ENCODE measurements at regions not wholly inside any gene's neighbourhood (a gene's known extent, or its start where the extent isn't known, plus 50 kb on each side); places are given as distances from the start of the nearest gene placed in this dataset.

DNA sequence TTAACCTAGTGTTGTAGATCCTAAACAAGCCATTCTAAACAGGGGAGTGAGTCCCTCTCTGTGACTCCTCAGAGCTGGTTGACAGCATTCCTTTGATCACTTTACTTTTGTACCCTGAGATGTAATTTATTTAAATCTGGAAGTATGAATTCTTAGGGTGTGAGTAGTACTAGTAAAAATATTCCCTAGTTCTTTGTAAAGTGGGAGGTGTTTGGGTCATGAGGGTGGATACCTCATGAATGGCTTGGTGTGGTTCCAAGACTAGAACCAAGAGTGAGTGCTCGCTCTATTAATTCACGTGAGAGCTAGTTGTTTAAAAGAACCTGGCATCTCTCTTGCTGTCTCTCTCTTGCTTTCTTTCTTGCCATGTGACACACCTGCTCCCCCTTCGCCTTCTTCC lies 223.7 kb downstream of the SQOR start (continued):
- TF ChIP-seq CTCF (IDR thresholded peaks at IDR 0.05 in 2 of 3, conservative IDR thresholded peaks at IDR 0.05 in 1 of 3; ENCODE audit: borderline replicate concordance in 1 of 3, insufficient read depth in 1 of 3, low read depth in 2 of 3, low read length in 2 of 3) = no peak
- no peak for TF ChIP-seq ZFX (IDR thresholded peaks at IDR 0.05)
- TF ChIP-seq SIN3A (IDR thresholded peaks at IDR 0.05; ENCODE audit: low read depth) = no peak
- no peak for TF ChIP-seq YY1 (IDR thresholded peaks at IDR 0.05; ENCODE audit: extremely low read depth, insufficient replicate concordance, low read depth, low read length)

DNA sequence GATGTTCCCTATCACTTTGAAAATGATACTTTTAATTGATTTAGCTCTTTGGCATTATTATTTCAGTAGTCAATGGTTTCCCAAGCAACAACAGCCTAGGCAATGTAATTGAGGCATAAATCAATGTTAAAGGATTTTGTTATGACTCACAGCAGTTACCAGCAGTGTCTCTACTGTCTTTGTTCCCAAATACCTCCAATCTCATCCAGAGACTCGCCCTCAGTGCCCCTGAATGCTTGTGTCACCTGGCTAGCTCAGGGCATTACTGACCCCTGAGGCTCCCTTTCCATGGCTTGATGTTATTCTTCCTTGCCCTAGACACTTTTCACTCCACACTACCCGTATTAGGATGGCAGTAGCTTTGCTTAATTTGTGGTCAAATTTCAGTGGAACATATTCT lies 227.2 kb downstream of the SQOR start:
- no peak overlapping the region for H2AFZ ChIP-seq (ENCODE audit: low read depth, low read length, poor library complexity, severe bottlenecking)
- no TSS peak for BruUV-seq (replicated peaks)
- no peaks in the 10 kb centered on the region for H3K9me2 ChIP-seq (ENCODE audit: insufficient read depth)
- H3K9me3 ChIP-seq (ENCODE audit: control insufficient read depth in 1 of 2, insufficient read depth in 1 of 2, low read depth in 1 of 2, low read length in 2 of 2) = no peaks in the 10 kb centered on the region; a peak in 1 of 4 replicates
- TF ChIP-seq SIN3A (IDR thresholded peaks at IDR 0.05; ENCODE audit: low read depth) = no peak
- no peak for TF ChIP-seq ZNF274 (IDR thresholded peaks at IDR 0.05; ENCODE audit: low read depth, low read length)
- TF ChIP-seq SP1 (IDR thresholded peaks at IDR 0.05; ENCODE audit: low read depth) = no peak
- TF ChIP-seq FOSL1 (IDR thresholded peaks at IDR 0.05; ENCODE audit: low read depth) = no peak
- no peak for TF ChIP-seq ATF3 (IDR thresholded peaks at IDR 0.05)
- no peak for TF ChIP-seq CBX3 (IDR thresholded peaks at IDR 0.05; ENCODE audit: low read depth)
- TF ChIP-seq, protein P1, sequence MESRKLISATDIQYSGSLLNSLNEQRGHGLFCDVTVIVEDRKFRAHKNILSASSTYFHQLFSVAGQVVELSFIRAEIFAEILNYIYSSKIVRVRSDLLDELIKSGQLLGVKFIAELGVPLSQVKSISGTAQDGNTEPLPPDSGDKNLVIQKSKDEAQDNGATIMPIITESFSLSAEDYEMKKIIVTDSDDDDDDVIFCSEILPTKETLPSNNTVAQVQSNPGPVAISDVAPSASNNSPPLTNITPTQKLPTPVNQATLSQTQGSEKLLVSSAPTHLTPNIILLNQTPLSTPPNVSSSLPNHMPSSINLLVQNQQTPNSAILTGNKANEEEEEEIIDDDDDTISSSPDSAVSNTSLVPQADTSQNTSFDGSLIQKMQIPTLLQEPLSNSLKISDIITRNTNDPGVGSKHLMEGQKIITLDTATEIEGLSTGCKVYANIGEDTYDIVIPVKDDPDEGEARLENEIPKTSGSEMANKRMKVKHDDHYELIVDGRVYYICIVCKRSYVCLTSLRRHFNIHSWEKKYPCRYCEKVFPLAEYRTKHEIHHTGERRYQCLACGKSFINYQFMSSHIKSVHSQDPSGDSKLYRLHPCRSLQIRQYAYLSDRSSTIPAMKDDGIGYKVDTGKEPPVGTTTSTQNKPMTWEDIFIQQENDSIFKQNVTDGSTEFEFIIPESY (IDR thresholded peaks at IDR 0.05; ENCODE audit: extremely low read depth, insufficient replicate concordance, low read length) = no peak
- TF ChIP-seq REST (IDR thresholded peaks at IDR 0.05; ENCODE audit: low read depth) = no peak
- TF ChIP-seq POLR2A (IDR thresholded peaks at IDR 0.05; ENCODE audit: borderline replicate concordance, extremely low read depth, insufficient read depth, insufficient read length) = no peak
- TF ChIP-seq, protein P2, sequence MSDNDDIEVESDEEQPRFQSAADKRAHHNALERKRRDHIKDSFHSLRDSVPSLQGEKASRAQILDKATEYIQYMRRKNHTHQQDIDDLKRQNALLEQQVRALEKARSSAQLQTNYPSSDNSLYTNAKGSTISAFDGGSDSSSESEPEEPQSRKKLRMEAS (IDR thresholded peaks at IDR 0.05) = no peak
- no peak for TF ChIP-seq POLR2AphosphoS5 (IDR thresholded peaks at IDR 0.05; ENCODE audit: low read depth, low read length)
- H3K4me3 ChIP-seq (replicated peaks in 1 of 2; ENCODE audit: low read depth in 1 of 2, low read length in 2 of 2) = no peak overlapping the region
- no peak overlapping the region for H3K4me2 ChIP-seq (ENCODE audit: low read length)
- ATAC-seq (no peak), DNase-seq (ENCODE audit: low read depth, low spot score) (no peak)
- no peak overlapping the region for H3K27ac ChIP-seq (ENCODE audit: low read depth, low read length)
- no peaks in the 10 kb centered on the region for H3K27me3 ChIP-seq (ENCODE audit: insufficient read depth, low read length)
- intact Hi-C loops (cut with micrococcal nuclease) = no loop called here
- no peak overlapping the region for H3K9ac ChIP-seq (ENCODE audit: low read length)
- H3K36me3 ChIP-seq (ENCODE audit: control insufficient read depth in 1 of 2, insufficient read depth in 2 of 2, low read length in 2 of 2) = no peaks in the 10 kb centered on the region
- H4K20me1 ChIP-seq (ENCODE audit: insufficient read depth) = no peaks in the 10 kb centered on the region
- H3K4me1 ChIP-seq (ENCODE audit: control insufficient read depth in 1 of 2, insufficient read depth in 2 of 2, low read length in 2 of 2) = no peaks in the 10 kb centered on the region
- no peaks in the 10 kb centered on the region for H3K79me2 ChIP-seq (ENCODE audit: insufficient read depth, low read length)
- POLR2A ChIA-PET = no interaction called here
- CTCF ChIA-PET = no interaction called here
- RAD21 ChIA-PET (ENCODE audit: low non-redundant PET in 1 of 2, low total read pairs in 2 of 2, uncharacterized antibody in 2 of 2, unreplicated experiment in 2 of 2) = no interaction called here

All from HCT116 (cell line).